Renal cortex interstitium (tissue), 11 donors: ENCODE measurements at regions not wholly inside any gene's neighbourhood (a gene's known extent, or its start where the extent isn't known, plus 50 kb on each side); places are given as distances from the start of the nearest gene placed in this dataset.
"Not testable (repeated sequence)": the region's sequence is repeated elsewhere in the genome, so short reads cannot be mapped to it uniquely, and the experiment has no call there.

Experiments used
- DNase-seq, 11 donors: peaks; one replicate each; pipeline ENCODE4 v3.0.0-alpha.2; 2013; ENCODE audit warnings: low read depth in 9 of 11, low spot score in 4 of 11; ENCODE audit errors: extremely low read depth in 1 of 11

DNA sequence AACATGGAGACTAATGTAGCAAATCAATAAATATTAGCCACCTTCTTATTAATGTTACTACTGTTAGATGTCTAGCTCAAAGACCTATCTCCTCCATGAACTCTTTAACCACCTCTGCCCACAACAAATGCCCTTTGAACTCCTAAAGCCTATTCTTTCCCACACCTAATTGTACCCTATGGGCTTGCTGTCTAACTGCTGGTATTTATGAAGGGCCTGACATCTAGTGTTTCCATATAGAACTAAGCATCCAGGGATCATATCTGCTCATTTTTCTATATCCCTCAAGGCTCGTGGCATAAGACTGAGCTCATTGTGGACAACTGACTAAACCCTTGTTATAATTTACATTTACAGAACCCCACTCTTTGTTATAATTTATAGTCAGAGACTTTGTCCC lies 109.8 kb downstream of the TRIM69 start:
- not testable (repeated sequence) for DNase-seq

DNA sequence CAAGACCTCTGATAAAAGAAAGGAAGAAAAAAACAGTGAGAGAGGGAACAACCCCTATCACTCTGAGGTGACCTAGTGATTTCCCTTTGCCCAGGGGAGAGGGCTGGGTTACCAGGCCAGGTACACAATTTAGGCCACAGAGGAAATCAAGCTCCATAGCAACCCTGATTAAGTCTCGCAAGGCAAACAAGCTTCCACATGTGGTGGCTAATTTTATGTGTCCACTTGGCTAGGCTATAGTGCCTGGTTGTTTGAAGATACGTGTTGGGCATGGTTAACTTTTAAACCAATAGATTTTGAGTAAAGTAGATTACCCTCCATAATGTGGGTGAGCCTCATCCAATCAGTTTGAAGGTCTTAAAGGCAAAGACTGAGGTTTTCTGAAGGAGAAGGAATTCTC lies 108.9 kb upstream of the TERB2 start:
- not testable (repeated sequence) for DNase-seq

DNA sequence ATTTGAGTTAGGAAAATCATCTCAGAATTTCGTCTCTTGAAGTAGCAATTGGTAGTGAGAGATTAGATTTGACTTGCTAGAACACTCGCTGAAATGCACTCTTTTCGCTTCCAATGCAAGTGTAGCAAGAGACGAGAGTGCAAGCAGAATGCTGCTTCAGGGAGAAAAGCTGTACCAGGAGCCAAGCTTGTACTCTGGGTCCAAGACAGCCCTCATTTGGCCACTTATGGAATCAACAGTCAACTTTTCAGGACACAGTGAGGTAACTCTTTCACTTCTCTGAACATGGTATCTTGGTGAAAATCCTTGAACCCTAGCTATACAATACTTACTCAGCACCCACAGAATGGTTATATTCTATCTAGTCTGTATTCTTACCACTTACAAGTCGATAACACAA lies 107.6 kb upstream of the TERB2 start:
- DNase-seq, result not testable (repeated sequence)

DNA sequence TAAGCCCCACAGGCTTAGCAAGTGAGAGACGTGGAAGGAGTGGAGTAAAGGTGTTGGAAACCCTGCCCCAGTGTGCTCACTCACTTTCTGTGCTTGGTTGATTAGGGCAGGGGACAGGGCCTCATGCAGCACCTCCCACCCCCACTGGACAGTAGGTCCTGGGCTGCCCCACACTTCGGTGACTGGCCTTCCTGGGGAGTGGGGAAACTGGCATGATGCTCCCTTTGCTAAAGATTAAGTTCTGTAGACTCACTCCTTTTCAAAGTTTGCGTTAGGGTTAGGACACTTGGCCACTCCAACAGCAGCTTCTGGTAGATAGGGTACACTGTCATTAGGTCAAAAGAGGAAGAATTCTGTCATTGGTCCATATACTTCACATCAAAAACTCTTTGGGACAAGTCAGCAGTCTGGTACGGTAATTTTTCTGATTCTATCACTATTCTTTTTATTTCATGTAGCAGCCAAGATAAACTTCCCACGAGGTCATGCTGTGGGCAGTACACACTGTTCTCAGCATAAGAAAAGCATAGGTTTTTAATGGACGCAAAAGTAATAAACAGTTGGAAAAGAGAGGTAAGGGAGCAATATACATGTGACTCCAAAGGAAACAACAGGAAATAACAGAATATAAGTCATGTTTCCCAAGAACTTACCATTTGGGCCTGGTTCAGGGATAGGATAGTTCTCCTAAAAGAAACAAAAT lies 106.6 kb upstream of the TERB2 start:
- DNase-seq, result peak in 1 of 11 donors; percentile 3

DNA sequence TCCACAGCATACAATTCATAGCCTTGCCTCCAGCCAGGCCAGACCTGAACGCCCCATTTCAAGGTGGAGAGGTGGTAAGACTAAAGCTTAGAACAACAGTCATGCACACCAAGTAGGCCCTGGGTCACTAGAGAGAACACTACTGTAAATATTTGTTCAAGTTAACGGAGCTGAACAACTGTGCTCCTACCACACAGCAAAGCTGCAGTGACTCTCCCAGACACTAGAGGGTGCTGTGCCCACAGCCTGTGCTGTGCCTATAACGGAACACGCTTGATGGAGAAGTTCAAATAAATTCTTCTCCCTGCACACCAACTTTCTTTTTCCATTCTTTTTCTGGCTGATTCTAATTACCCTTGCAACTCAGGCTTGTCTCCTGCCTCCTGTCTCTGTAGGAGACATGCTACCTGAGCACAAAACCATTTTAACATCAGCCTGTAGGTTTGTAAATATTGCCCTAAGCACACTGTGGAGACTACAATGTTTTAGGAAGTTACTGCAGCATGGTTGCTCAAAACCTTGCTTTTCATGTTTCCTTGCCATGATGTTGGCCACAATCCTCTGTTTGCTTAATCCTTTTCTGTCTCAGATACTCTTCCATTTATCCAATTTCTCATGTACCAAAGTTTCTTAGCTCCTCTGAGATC lies 103.1 kb upstream of the TERB2 start:
- peak; percentile 39 to 70 (median 50) for DNase-seq

DNA sequence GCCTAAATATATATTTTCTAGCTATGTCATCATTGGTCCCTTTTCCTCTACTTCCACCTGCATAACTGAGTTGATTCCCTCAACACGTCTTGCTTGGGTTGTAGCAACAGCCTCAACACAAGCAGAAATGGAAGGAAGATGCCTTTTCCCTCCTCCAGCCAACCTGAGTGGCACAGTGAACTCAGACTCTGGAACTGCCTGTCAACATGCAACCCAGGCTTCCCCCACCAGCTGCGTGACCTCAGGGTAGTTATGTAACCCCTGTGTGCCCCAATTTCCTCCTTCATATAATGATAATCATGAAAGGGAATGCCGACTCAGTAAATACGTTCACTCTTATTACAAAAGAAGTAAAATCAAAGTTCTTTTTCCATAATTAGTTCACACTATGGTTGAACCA lies 101.8 kb upstream of the TERB2 start:
- not testable (repeated sequence) for DNase-seq

DNA sequence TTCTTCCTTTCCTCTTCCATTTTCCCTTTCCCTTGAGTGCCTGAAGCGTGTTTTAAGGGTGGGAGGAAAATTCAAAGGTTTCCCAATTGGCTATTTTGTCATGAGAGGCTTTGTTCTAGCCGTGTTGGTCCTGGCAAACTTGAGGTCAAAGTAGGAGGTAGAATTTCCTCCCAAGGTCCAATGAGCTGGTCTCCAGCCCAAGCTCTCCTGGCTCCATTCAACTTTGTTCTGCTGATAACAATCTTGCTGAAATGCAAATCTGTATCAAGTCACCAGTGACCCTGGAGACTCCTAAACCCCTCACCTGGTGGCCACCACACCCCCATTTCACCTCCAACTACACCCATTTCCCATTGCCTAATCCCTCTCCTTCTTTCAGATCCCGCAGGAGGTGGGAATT lies 100.2 kb upstream of the TERB2 start:
- DNase-seq, result not testable (repeated sequence)

DNA sequence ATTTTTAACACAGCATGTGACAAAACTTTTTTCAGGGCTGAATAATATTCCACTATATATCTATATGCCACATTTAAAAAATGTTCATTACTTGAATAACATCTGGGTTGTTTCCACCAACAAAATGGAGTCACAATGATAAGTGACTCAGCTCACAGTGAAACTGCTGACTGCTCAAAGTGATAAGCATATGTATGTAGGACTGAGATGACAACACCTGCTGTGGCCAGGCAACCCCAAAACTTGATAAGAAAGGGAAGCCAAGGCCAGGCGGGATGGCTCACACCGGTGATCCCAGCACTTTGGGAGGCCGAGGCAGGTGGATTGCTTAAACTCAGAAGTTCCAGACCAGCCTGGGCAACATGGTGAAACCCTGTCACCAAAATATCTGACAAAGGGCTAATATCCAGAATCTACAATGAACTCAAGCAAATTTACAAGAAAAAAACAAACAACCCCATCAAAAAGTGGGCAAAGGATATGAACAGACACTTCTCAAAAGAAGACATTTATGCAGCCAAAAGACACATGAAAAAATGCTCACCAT lies 99.2 kb upstream of the TERB2 start:
- DNase-seq, result not testable (repeated sequence)

DNA sequence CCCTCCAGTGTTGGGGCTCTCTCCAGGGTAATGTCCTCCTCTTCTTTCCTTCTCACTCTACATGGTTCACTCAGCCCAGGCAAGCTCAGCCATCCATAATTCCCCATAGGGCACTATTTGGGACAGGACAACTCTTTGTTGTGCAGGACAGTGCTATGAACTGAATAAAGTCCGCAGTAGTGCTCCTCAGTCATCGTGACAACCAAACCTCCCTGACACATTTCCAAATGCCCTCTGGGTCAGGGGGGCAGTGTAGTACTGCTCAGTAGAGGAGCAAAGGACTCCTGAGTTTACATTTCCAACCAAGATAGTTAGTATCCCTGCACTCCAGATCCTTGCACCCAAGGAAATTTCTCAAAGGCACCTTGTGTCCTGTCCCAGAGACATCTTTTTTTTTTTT lies 97.4 kb upstream of the TERB2 start:
- DNase-seq, result not testable (repeated sequence)

DNA sequence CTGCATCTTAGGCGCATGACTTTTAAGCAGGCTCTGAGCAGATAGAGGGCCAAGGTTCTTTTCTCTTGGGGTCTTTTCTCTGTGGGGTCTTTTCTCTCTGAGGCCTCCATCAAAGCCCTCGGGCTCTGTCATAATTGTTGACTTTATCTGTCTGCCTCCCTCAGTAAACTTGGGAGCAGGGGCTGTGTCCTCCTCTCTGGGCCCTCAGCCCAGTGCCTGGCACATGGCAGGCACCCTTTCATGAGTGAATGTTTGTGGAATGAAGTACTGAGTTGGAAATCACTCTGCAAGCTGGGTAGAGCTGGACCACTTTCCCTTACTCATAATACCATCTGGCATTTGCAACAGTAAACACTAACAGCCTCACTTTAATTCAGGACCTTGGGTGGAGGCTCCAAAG lies 96.3 kb upstream of the TERB2 start:
- not testable (repeated sequence) for DNase-seq

- no peak for DNase-seq
Observed at GRCh38 chr15:44861439-44861910, 95.0 kb upstream of the TERB2 start.

- no peak for DNase-seq
Observed at GRCh38 chr15:44861917-44862316, 94.6 kb upstream of the TERB2 start.

DNA sequence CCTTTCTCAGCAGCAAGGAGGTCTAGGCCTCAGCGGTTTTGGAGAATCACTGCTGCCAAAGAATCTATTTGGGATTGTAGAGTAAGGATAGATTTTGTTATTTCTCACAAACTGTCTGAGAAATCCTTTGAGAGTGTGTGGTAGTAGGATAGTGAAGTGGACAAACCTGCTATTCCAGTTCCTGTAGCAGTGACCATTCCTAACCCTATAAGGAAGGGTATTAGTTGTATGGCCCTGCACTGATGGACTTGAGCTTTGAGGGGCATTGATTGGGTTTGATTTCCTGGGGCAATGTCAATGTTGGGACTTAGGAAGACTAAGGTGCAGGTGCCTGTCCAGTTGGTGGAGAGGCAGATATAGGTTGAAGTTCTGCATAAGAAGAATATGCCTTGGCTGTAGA lies 93.6 kb upstream of the TERB2 start:
- not testable (repeated sequence) for DNase-seq

- DNase-seq, result not testable (repeated sequence)
Observed at GRCh38 chr15:44868100-44868499, 88.4 kb upstream of the TERB2 start.

- DNase-seq, result not testable (repeated sequence)
Observed at GRCh38 chr15:44870125-44870524, 86.4 kb upstream of the TERB2 start.

DNA sequence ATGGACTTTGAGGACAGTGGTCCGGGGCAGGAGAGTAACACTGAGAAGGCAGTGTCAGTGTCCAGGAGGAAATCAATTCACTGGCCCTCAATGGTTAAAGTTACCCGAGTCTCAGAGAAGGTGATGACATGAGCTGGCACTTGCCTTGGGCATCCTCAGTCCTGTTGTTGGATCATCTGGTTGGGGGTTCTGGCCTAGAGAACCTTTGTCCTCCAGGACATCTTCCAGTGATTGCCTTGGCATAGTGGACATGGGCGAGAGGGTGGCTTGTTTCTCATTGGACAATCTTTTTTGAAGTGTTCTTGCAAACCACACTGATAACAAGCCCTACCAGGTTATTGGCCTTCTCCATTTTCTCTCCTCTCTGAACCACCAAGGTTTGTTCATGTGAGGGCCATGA lies 83.4 kb upstream of the TERB2 start:
- no peak for DNase-seq

- DNase-seq, result no peak
Observed at GRCh38 chr15:44879066-44879465, 77.4 kb upstream of the TERB2 start.

DNA sequence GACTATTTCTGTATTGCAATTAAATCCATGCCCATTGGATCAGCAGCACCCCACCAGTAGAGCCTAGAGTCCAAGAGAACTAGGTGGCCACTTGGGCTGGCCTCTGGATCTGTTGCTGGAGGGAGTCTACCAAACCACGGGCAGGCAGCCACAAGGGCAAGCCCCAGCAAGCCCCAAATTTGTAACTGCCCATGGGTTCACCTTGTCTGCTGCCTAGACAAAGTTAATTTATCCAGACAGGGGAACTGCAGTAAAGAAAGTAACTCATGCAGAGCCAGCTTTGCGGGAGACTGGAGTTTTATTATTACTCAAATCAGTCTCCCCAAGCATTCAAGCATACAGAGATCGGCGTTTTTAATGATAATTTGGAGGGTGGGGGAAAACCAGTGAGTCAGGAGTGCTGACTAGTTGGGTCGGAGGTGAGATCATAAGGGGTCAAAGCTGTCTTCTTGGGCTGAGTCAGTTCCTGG lies 74.0 kb upstream of the TERB2 start:
- DNase-seq, result no peak

DNA sequence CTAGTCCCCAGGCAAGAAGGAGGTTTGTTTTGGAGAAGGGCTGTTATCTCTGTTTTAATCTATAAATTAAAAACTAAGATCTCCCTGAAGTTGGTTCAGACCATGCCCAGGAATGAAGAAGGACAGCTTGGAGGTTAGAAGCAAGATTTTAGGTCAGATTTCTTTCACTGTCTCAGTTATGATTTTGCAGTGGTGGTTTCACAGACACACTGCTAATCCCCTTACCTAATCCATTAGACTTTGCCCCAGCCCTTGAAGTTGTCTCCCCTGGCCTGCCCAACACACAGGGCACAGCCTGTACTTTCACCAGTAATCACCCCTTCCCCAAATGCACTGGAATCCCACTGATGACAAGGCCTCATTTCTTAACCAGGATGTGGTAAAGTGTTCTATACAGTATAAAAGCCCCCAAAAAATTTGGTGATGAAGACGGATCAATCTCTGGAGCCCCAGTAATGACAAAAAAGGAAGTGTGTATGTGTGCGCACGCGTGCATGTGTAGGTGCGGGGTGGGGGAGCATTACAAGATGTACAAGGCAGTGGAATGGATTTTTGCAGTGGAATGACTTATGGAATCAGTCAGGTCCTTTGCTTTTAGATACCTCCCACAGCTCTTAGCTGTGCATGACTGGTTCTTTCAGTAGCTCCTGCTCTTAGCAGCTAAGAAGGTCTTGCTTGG lies 73.1 kb upstream of the TERB2 start:
- no peak for DNase-seq
